ENCODE measurements at regions not wholly inside any gene's neighbourhood (a gene's known extent, or its start where the extent isn't known, plus 50 kb on each side); places are given as distances from the start of the nearest gene placed in this dataset.

DNA sequence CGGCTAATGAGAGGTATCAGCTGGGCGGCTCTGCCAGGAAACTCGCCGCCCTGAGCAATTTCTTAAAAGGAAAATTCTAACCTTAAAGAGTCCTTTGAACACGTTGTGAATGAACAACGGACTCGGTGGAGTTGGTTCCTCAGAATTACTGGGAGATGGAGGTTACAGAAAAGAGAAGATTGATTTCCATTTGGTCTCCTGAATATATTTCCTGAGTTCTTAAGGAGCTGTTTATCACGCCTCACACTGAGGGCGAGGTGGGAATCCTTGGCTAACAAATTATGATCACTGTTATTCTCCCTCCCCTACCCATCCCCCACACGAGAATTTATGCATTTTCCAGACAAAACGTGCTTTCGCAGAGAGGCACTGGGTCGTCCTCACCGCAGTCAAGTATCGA is 194.5 kb upstream of the C14orf180 start:
- TF ChIP-seq, protein P1, sequence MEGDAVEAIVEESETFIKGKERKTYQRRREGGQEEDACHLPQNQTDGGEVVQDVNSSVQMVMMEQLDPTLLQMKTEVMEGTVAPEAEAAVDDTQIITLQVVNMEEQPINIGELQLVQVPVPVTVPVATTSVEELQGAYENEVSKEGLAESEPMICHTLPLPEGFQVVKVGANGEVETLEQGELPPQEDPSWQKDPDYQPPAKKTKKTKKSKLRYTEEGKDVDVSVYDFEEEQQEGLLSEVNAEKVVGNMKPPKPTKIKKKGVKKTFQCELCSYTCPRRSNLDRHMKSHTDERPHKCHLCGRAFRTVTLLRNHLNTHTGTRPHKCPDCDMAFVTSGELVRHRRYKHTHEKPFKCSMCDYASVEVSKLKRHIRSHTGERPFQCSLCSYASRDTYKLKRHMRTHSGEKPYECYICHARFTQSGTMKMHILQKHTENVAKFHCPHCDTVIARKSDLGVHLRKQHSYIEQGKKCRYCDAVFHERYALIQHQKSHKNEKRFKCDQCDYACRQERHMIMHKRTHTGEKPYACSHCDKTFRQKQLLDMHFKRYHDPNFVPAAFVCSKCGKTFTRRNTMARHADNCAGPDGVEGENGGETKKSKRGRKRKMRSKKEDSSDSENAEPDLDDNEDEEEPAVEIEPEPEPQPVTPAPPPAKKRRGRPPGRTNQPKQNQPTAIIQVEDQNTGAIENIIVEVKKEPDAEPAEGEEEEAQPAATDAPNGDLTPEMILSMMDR (IDR thresholded peaks at IDR 0.05; ENCODE audit: borderline replicate concordance, control extremely low read depth, extremely low read depth, insufficient read depth, missing control alignments): no peak
- in situ Hi-C loops (cut with MboI; ENCODE audit: low sequenced_read_pairs, unreplicated experiment): no loop called here
- no peak for DNase-seq (ENCODE audit: low spot score)

DNA sequence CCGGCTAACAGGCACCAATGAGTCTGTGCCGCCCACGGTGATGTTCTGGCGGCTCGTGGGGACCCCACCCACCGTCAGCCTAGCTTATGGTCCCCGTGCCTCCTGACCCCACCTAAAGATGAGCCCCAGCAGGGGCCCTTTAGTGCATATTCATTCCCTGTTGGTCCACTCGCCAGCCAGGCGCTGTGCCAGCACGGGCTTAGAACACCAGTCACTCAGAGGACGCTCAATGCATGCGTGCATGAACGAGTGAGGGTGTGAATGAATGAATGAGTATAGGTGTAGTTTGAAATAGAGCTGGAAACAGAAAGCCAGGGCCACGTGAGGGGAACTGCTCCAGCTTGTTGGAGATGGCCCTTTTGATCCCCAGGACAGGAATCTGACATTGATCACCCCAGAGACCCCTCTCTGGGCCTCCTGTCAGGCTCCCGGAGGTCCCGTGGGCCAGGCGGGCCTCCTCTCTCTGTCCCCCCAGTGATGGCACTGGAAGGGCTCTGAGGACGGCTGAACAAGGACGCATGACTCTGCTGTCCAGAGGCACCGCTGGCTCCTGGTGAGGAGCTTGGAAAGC is 193.9 kb upstream of the C14orf180 start:
- peak; percentile 36 for DNase-seq (ENCODE audit: low spot score)
- in situ Hi-C loops (cut with MboI; ENCODE audit: low sequenced_read_pairs, unreplicated experiment): no loop called here
- TF ChIP-seq, protein P1 (IDR thresholded peaks at IDR 0.05; ENCODE audit: borderline replicate concordance, control extremely low read depth, extremely low read depth, insufficient read depth, missing control alignments): no peak

DNA sequence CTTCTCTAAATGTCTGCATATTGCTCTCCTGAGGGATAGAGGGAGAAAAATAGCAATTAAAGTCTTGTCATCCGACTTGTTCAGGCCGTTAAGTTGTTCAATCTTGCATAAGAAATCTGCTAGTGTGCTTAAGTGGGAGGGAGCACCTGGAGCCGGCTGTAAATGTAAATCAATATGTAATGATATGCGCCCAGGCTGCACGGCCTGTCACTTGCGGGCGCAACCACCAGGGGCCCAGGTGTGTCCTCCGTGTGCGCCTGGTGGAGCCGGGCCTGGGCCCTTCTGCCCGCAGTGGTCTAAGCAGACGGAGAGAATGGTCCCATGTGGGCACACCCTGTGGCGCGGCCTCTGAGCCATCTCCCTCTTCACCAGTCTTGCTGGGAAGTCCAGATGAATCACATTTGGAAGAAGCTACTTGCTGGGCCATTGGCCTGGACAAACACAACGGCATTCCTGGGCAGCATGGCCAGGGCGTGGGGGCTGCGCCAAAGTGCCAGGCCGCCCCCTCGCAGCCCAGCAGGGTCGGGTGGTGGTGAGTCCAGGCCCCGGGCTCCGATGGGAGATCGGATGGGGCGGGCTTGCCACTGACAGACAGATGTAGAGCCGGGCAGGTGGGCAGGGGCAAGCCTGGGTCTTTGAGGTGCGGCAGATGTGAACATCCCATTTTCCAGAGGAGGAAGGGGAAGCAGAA is 193.3 kb upstream of the C14orf180 start:
- DNase-seq (ENCODE audit: low spot score): peak; percentile 47
- in situ Hi-C loops (cut with MboI; ENCODE audit: low sequenced_read_pairs, unreplicated experiment): no loop called here
- TF ChIP-seq, protein P1 (IDR thresholded peaks at IDR 0.05; ENCODE audit: borderline replicate concordance, control extremely low read depth, extremely low read depth, insufficient read depth, missing control alignments): no peak

DNA sequence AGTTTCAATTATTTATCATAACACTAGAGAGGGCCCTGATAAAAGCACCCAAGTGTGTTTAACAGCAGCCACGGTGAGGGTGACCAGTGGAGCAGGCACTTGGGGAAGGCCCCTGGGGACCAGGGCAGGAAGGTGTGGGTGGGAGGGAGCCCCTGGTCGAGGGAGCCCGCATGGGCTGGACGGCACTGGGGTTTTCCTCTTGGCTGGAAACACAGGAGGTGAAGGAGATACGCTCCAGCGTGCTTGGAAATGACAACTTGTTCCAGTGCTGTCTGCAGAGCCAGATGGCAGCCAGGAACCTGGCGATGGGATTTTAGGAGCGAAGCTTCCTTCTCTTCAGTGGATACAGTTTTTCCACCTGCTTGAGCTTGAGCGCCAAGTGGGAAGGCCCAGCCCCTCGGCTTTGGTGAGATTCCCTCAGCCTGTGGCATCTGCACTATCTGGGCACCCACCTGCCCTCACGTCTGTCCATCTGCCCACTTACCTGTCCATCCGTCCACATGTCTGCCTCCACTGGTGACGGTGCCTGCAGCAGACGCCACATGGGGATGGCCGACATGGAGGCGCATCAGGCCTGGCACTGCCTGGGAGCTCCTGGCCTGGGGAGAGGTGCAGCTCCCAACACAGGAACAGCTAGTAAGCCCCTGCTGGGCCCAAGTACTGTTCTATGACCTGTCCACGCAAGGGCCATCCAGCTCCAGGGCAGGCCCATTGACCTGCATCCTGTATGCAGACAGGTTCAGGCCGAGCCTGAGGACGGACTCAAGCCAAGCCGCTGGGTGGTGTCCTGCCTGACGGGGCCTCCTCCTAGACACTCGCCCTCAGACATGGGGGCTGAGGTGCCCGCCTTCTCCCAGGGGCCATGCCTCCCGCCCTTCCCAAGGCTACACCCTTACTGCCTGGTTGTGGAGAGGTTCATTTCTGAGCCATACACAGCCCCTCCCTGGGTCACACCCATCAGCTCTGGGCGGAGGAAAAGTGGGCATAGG is 192.2 kb upstream of the C14orf180 start:
- TF ChIP-seq, protein P1 (IDR thresholded peaks at IDR 0.05; ENCODE audit: borderline replicate concordance, control extremely low read depth, extremely low read depth, insufficient read depth, missing control alignments): no peak
- in situ Hi-C loops (cut with MboI; ENCODE audit: low sequenced_read_pairs, unreplicated experiment): no loop called here
- peak; percentile 80 for DNase-seq (ENCODE audit: low spot score)

DNA sequence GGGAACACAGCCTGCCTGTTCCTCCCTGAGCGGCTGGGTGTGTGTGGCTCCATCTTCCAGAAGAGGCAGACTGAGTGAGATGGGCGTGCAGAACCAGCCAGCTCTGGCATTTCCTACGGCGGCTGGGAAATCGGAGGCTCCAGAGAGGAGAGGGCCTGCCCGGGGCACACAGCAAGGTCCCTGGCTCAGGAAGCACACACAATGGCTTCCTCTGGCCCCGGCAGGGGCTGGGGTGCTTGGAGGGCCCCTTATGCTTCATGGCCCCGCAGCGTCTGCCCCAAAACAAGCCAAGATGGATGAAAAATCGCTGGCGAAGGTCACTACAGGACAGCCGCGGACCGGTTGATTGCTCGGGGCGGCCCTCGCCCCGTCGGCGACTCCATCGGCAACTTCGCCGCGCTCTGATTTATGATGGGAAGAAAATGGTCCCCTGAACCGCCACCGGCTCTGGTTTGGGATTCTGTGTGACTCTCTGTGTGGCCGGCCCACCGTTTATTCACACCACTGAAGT is 191.5 kb upstream of the C14orf180 start:
- DNase-seq (ENCODE audit: low spot score): peak; percentile 32
- in situ Hi-C loops (cut with MboI; ENCODE audit: low sequenced_read_pairs, unreplicated experiment): no loop called here
- TF ChIP-seq, protein P1 (IDR thresholded peaks at IDR 0.05; ENCODE audit: borderline replicate concordance, control extremely low read depth, extremely low read depth, insufficient read depth, missing control alignments): no peak
